GM12865 (cell line): ENCODE measurements at regions not wholly inside any gene's neighbourhood (a gene's known extent, or its start where the extent isn't known, plus 50 kb on each side); places are given as distances from the start of the nearest gene placed in this dataset.

Experiments
- DNase-seq: peaks from one replicate; pipeline ENCODE4 v3.0.0; 2010; ENCODE audit warnings: low read depth
- H3K4me3 ChIP-seq: 2 replicates; pipeline ENCODE4 v1.5.1; 2011; ENCODE audit warnings: mild to moderate bottlenecking, low read depth, low read length, control low read depth
- TF ChIP-seq, protein P1 (sequence below): IDR thresholded peaks from 2 replicates; pipeline ENCODE4 v1.5.1; 2011; ENCODE audit warnings: low read length, control low read depth, low read depth, inconsistent platforms; ENCODE audit not compliant: insufficient read depth; ENCODE audit errors: missing control alignments

DNA sequence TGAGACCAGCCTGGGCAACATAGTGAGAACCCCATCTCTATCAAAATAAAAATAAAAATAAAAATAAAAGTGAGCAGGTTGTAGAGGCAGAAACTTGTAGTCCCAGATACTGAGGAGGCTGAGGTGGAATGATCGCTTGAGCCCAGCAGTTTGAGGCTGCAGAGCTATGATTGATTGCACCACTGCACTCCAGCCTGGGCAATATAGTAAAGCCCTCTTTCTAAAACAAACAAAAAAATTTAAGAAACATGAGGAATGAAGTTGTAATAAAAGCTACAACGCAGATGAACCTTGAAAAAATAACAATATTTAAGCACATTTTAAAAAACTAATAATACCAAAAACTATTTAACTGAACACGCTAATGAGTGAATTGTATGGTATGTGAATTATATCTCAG is 919.3 kb downstream of the UQCRFS1 start:
- no peak overlapping the region for H3K4me3 ChIP-seq
- DNase-seq = no peak
- TF ChIP-seq, protein P1, sequence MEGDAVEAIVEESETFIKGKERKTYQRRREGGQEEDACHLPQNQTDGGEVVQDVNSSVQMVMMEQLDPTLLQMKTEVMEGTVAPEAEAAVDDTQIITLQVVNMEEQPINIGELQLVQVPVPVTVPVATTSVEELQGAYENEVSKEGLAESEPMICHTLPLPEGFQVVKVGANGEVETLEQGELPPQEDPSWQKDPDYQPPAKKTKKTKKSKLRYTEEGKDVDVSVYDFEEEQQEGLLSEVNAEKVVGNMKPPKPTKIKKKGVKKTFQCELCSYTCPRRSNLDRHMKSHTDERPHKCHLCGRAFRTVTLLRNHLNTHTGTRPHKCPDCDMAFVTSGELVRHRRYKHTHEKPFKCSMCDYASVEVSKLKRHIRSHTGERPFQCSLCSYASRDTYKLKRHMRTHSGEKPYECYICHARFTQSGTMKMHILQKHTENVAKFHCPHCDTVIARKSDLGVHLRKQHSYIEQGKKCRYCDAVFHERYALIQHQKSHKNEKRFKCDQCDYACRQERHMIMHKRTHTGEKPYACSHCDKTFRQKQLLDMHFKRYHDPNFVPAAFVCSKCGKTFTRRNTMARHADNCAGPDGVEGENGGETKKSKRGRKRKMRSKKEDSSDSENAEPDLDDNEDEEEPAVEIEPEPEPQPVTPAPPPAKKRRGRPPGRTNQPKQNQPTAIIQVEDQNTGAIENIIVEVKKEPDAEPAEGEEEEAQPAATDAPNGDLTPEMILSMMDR = no peak

DNA sequence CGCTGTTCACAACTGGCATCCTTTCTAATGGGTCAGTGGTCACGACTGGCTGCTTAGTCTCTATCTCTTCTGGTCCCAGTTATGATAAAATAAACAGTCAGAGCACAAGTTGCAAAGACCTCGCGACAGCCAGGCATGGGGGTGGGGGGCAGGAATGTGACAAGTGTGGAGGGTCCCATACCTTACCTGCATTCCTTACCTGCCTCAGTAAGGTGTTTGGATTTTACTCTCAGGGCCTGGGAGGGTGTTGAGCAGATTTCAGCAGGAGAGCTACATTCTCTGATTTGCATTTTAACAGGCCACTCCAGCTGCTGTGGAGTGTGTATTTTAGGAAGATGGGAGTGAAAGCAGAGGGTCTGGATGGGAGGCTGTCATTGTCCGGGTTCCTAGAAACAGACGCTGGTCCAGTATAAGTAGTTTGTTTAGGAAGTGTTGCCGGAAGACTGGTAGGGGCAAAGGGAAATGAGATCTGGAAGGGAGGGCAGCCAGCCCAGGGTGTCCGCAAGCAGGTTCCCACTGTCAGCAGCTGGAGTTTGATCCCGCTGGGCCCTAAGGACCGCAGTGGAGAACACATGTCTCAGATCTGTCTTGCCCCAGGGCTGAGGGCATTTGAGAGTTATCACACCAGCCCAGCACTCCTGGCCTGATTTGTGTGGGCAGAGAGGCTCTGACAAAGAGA is 920.0 kb downstream of the UQCRFS1 start:
- DNase-seq = no peak
- TF ChIP-seq, protein P1 = no peak
- no peak overlapping the region for H3K4me3 ChIP-seq

DNA sequence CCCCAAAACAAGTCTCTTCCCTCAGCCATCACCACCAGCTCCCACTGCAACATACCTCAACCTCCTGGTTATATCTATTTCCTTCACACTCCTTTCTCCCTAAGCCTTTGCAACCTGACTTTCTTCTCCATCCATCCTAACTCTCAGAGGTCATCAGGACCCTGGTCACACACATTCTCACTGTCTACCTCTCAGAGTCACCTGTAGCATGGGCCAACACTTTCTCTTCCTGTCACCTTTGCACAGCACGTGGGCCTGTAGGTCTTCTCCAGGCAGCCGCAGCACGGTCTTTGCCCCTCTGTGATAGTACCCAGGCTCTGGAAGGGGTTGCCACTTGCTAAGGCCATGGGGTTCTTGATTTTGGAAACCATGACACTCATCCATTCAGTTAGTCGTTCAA is 921.1 kb downstream of the UQCRFS1 start:
- no peak overlapping the region for H3K4me3 ChIP-seq
- DNase-seq = no peak
- TF ChIP-seq, protein P1 = no peak

DNA sequence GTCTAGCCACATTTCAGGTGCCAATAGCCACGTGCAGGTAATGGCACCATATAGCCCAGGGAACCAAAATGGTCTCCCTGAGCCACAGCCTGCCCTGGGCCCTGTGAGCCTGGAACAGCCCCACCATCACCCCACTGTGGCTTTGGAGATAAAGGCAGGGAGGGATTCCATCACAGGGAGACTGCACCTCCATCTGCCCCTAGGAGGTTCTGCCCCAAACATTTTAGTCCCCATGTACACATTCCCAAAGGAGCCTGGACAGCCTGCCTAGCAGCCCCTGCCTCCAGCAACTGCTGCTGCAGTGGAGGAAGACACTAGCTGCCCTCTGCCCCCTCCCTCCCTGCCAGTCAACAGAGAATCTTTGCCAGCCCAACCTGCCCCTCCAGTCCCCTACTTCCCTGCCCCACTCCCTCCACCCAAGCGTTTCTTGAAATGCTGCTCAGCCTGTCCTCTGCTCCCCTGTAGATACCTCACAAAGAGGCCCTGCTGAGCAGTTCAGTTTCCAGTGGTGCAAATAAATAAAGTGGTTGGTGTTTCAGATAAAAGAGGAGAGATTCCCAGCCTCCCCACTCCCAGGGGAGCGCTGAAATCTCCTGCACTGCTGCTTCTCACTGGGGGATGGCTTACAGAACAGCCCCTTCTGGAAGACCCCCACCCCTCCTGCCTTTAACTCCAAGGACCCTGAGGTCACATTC is 921.8 kb downstream of the UQCRFS1 start:
- TF ChIP-seq, protein P1 = no peak
- DNase-seq = no peak
- H3K4me3 ChIP-seq = no peak overlapping the region

DNA sequence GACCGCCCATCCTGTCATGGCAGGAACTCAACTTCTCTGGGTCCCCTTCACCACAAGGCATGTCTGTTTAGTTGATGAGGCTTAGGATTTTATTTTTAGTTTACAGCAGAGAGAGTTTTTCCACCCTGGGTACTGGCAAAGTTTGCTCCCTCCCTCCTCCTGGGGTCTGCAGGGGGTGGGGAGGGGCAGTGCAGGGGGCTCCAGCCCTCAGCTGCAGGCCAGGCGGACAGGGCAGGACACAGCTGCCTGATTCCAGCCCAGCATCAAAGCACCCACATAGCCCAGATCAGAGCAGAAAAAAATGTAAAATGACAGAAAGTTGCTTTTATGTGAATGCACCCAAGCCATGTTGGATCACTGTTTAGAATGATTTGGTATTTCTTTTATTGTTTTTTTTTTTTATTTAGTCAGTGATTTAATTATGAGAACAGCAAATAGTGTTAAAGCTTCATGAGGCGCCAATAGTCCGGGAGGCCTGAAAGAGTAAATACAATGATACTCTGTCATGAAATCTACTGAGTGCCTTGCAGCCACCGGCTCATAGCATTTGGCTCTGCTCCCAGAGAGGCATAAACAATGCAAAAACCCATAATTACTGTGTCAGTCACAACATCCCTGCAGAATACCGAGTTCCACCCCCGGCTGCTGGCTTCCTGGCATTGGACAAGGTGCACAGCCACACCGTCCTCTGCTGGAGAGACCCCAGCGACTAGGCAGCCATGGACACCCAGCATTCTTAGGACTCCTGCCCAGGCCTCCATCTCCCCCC is 923.5 kb downstream of the UQCRFS1 start:
- H3K4me3 ChIP-seq = no peak overlapping the region
- TF ChIP-seq, protein P1 = no peak
- no peak for DNase-seq

DNA sequence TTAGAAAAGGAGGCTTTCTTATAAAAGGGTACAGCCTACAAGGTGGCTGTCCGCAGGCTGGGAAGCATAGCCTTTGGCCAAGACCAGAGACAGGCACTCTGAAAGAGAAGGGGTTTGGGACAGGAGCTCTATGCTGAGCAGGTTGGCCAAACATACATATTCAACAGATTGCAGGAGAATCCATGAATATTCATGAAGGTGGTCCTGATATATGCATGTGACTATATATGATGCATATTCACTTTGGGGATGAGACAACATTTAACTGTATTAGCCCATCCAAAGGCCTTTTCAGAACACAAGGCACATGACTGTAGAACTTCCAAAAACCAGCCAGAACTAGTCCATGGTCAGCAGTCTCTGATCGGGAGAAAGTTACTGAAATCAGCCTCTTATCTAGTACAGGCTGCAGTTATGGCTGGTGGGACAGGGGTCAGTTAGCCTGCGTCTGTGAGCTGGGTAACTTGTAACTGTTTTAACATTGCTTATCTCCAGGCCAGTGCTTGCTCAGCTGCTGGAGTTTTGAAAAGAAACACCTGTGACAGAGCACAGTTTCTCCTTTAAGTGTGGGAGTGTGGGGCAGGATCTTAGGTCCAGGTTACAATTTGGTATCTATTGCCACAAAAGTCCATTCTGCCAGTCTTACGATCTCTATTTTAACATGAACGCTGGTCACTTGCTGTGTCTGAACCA is 924.2 kb downstream of the UQCRFS1 start:
- no peak overlapping the region for H3K4me3 ChIP-seq
- TF ChIP-seq, protein P1 = no peak
- no peak for DNase-seq
